ENCODE measurements at regions not wholly inside any gene's neighbourhood (a gene's known extent, or its start where the extent isn't known, plus 50 kb on each side); places are given as distances from the start of the nearest gene placed in this dataset.

DNA sequence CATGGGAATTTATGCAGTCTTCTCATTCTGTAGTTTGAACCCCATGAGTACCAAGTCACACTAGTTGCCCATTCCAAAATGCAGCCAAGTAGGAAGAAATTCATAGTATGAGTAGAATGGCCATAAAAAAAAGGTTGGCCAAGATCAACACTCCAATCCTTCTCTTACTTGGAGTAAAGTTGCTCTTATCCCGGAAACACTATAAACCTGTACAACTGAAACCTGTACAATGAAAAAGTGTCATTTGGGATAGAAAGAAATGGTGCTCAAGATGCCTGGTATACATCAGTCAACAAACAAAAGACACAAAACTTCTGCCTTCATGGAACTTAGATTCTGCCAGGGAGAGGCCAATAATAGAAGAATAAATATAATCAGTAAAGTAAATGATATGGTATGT is 325.0 kb downstream of the NFIB start:
- no peak for DNase-seq

DNA sequence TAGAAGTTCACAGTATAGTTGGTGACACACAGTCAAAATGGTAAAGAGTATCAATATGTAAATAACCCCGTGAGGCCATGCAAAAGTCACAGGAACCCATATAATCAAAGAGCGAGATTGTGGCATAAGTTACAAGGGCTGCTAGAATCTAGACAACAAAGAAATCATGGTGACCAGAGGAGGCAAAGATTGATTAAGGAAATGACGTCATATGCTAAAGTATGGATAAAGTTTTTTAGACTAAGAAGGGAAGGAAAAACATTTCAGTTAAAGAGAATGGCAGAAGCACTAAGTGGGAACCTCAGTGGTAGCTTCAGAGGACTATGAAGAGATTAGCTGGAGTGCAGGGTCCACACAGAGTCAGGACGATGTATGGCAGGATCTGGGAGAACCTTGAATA is 330.3 kb downstream of the NFIB start:
- no peak for DNase-seq

DNA sequence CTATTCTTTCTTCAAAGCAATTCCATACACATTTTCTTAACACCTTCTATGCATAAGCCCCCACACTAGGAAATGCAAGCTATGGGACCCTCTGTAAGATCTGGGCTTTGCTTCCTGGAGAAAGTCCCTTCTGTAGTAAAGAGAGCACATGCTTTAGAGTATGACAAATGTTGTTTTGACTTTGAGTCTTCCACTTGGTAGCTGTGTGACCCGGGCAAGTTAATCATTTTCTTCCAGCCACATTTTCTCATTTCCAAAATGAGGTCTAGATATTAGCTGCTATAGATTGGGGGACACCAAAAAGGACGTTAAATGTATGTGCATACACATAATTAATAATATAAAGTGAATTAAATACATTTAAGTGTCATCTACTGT is 334.0 kb downstream of the NFIB start:
- no peak for DNase-seq

DNA sequence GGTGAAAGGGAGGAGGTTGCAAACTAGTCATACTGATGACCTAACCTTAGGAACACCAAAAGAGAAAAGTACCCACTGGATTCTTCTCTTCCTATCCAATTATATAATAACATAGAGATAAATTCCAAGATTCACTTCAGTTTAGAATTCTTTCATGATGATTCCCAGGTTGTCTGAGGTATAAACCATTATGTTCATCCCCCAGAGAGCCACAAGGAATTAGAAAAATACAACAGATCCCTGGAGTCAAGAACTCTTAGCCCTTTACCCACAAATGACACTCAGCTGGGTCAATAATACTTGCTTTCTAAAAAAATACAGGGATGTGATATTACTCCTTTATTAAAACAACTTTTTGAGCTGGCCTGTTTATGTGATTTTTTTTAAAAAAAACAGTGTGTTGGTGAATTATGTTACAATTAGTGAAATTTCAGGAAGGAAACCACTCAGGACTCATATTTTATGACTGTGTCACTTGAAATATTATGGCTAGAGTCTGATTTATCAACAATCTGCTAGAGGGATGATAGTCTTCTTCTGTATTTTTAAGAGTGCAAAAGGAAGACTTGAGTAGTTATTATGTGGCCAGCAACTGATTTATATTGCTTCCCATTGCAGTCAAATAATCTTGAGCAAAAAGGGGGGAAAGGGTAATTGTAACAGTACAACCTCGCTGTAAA is 338.2 kb downstream of the NFIB start:
- DNase-seq: no peak

DNA sequence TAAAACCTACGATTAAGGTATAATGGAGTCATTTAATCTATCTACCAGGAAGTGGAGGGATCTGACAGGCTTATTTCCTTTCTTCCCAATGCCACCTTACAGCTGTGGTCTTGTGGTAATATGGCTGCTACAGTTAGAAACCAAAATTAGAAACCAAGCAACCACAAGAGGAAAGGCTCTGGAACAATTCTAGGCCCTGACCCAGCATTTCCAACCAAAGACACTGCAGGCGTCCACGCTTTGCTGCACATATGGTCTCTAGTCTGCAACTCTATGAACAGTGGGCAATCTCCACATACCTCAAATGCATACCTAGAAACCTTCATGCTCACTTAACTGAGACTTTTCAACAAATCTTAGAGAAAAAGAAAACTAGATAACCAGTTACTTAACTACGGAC is 339.1 kb downstream of the NFIB start:
- no peak for DNase-seq

DNA sequence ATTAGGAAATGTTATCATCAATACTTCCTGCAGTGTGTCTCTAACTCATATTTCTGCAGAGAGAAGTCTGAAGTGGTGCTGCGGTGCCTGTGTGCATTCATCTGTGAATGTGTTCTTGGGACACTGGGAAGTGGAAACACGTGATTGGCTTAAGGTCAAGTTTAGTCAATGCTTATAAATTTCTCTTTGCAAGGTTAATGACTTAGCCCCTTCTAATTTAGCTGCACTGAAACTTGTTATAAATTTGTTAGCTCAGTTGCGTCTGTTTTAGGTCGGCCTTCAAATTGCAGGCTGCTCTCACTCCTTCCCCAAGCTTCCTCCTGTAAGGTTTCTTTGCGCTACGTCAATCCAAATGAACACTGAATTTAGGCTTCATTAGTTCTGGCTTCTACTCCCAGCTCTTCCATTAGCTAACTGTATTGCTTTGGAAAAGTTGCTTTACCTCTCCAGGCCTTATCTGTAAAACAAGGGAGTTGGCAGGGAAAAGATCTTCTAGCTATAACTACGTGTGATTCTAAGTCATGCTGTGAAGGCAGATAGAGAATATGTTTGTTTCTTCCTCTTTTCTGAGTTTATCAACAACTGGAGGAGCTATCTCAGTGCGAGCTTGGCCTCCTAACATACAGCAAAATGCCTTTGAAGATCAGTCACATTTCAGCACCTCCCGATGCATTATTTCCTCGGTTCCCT is 341.8 kb downstream of the NFIB start:
- DNase-seq: peak; percentile 70

DNA sequence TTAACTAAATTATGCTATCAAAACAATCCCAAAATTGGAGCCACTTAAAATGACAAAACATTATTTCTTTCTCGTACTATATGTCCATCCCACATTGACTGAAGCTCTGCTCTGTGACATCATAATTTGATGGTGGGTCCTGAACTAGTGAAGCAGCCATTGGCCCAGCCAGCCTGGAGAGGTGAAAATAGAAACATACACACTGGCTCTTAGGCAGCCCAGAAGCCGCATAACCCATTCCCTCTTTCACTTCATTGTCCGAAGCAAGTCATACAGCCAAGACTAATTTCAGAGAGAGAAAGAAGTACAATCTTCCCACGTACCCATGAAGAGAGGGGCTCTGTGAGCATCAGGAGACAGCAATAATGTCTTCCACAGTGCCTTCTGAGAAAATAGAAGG is 342.5 kb downstream of the NFIB start:
- no peak for DNase-seq

DNA sequence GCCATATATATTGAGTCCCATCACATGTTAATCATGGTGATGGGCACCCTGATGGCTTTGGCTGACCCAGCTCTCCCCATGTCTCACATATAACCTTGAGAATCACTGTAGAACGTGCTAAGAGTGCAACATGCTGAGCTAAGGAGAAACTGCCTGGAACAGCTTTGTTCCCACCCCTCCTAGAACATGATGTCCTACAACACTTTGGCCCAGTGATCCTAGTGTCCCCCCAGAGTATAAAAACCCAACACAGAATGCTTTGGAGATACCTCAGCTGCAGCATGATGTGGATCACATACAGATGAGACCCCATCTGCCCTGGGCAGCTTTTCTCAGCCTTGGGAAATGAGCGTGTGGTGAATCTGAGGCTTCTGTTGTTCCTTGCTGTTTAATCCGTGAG is 343.5 kb downstream of the NFIB start:
- no peak for DNase-seq

DNA sequence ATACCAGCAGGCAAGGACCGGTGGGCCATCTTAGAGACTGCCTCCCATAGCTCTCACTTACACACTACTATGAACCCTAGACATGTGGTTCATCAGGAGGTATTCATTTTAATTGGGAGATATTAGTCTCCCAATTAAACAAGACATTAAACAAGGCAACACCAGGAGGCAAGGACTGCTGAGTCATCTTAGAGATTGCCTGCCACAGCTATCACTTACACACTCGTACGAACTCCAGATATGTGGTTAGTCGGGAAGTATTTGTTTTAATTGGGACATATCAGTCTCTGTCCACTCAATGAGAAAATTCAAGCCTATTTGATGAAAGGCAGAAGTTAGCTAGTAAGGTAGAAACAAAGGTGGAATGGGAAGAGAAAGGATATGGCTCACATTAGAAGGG is 343.9 kb downstream of the NFIB start:
- peak; percentile 26 for DNase-seq

DNA sequence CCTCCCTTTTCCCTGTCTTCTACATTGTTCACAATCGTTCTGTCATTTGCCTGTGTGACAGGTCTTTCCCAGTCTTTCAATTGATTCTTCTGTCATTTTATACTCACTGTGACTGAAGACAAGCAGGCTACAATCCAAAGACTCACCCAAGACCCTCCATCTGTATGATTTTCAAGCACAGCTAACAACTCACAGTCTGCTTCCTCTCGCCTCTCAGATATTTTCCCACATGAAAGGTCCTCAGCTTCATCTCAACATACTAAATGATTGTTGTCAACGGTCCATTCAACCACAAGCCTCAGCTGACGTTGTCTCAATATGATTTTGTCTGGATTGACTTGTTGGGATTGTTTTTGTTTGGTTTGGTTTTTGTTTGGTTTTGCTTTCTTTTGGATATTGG is 346.5 kb downstream of the NFIB start:
- DNase-seq: peak; percentile 41

DNA sequence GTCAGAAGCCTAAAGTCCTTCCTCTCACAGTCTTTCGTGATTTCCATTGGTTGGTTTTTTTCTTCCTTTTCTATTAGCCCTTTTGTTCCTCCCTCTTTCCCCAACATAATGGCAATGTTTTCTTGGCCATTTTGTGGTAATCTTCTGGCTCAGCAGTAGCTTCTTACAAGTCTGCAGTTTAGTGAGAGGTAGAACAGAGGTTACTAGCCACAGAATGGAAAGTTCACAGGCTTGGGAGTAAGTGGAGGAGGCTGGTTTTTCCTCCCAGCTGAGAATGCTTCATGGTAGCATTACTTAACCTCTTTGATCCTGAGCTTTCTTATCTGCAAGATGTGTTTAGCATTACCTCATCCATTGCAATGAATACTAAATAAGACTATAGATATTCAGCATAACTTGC is 346.9 kb downstream of the NFIB start:
- DNase-seq: no peak

DNA sequence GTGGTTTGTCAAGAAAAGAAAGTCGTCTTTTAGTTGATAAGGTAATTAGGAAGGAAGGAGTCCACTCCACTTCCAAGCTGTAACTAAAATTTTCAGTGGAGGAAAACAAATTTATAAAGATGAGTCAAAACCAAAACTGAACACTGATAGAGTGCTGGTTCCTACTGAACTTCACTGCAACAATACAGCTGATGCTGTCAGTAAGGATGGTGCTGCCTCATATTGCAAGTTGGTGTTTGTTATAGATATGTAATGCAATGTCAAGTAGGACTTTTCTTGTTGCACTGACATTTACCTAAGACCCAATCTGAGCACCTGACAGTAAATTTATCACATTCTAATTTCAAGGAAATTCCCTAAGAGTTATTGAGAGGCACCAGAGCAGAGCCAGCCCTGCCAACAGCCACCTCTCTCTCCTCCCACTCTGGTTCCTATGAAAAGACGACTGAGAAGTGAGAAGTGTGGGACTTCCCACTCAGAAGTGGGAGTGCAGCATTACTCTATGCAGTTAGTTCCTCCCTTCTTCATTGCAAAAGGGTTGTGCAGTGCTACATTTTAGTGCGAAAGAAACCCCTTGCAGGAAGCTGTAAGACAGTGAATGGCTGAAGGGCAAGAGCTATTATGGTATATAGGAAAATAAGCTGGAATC is 350.8 kb downstream of the NFIB start:
- no peak for DNase-seq

DNA sequence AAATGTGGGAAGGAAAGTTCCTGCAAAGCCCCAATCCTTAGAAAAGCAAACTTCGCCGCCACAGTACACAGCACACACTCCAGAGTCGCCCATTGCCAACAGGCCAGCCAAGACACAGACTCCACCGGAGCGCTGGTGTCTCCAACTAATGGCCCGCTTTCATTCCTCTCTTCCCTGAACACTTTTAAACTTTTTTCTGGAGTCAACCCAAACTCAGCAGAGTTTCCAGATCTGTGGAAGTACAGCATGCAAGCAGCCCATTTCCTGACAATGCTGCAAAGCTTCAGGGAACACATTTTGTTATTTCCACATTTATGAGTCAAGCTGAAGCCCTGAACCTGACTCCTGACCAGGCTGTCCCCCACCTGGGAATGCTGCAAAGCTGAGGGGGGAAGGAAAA is 351.9 kb downstream of the NFIB start:
- no peak for DNase-seq

DNA sequence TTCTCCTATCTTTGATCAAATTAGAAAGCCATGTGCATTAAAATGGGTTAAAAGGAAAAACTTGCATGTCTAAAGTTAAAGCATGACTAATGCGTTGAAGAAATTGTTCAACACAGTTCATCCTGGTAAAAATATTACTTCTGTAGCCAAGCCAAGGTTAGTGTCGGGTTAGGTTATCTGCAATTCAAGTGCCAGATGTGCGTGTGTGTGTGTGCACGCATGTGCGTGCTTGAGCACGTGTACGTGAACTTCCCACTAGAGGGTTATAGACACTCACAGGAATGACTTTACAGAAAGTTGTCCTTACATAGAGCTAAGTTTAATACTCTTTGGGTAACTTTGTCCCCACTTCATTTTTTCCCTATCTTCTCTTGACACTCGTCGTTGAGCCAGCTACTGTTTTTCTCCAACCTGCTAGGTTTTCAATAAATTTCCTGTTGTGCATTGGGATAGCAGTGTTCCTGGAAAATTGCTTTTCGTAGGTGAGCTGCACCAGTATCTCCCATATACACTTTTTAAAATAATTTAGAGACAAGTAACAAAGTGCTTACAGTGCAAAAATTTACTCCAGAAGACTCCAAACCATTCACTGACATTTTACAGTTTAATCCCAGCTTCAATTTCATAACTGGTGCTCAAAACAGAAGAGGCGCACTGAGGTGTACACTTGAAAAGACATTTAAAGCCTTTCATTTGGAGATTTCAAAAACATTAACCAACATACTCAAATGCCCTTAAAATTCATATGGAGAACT is 353.8 kb downstream of the NFIB start:
- no peak for DNase-seq

DNA sequence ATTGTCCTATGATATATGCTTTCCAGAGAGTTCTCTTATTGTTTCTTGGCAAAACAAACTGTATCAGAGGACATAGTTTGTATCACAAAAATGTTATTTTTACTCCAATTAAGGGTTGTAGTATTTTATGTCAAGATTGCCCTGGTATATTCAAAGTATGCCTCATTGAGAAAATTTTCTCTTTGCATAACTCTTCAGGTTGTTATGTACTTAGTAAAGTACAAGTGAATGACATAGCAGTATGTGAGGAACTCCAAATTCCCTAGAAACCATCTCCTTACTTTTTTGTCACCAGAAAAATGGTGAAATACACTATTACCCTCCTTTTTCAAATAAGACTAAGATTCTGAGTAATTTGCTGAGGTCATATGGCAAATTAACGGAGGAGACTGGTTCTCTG is 355.3 kb downstream of the NFIB start:
- DNase-seq: no peak

DNA sequence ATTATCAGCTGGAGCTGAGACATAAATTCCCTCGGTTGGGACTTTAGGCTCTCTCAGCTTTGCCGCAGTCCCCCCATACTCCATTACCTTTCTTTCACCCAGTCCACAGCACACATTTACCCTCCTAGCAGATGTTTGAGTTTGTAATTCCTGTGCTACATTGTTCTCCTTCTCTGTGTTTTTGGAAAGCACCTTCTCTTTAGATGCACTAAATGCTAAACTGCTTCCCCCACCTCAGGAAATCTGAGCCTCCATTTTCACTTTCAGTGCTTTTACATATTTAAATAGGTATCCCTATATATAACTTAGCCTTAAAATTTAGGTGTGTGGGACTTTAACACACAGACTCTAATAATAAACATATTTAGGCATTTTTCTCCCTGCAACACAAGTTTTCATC is 356.9 kb downstream of the NFIB start:
- no peak for DNase-seq

DNA sequence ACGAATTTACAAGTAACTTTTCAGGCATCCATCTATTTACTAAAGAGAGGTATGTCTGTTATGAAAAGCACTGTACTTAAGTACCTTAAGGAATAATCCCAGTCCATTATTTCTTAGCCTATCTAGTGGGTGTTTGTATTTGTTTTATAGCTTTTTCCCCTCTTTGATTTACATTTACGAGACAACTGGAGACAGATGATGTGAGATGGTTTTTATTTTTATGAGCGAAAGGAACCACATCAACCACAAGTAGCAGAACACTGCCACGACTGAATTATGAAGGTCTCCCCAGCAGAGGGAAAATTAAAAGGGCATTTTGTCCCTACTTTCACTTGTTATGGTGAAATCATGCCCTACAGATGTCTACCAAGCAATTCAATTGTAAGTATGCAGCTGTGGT is 357.8 kb downstream of the NFIB start:
- no peak for DNase-seq

DNA sequence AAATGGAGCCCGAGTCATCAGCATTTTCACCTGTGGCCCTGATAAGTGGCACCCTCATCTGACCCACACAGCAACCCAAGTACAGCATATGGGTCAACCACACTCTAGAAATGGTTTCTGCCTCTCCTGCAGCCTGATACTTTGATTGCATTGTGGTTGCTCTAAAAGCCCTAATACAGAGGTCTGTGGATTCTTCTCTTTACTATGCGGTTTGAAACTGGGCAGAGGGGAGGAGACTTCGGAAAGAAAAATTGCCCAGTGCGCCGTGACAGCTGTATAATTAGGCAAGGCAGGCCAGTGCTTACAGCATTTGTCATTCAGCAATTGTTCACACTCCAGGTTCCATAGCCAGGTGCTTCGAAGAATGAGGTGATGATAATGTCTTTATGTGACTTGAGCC is 361.0 kb downstream of the NFIB start:
- peak; percentile 57 for DNase-seq

DNA sequence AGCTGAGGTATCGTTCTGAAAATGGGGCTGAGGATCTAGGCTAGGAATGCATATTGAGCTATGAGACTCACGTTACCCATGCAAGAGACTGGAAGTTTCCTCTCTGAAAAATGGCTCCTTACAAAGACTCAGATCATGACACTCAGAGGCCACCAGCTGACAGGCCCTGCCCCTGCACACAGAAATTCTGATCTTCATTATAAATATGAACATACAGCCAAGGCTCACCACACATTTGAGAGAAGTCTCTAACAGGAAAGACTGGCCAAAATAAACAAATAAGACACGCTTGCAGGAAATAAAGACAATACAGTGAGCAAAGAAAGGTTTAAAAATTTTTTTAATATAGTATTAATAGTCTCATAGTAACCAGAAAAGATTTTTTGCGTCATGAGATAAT is 365.9 kb downstream of the NFIB start:
- no peak for DNase-seq

DNA sequence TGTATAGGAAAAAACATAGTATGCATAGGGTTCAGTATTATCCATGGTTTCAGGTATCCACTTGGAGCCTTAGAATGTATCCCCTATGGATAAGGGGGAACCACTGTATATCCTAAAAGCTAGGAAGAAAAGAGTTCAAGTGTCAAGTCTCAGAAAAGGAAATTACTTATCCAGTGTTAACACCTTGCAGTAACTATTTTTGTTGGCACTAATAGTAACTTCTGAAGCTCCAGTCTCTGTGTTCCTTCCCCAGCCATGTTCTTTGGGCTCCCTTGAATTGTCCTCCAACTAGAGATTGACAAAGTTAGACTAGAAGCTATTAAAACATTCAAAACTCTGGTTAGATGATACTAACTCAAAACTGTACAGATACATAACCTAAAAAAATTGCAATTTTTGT is 370.8 kb downstream of the NFIB start:
- no peak for DNase-seq

DNA sequence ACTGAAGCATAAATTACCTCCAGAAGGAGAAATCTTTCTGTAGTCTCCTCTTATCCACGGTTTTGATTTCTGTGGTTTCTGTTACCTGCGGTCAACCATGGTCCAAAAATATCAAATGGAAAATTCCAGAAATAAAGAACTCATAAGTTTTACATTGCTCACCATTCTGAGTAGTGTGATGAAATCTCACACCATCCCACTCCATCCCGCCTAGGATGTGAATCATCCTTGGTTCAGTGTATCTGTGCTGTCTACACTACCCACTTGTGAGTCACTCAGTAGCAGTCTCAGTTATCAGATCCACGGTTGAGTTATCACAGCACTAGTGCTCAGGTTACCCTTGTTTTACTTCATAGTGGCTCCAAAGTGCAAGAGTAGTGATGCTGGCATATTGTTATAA is 371.2 kb downstream of the NFIB start:
- DNase-seq: no peak

DNA sequence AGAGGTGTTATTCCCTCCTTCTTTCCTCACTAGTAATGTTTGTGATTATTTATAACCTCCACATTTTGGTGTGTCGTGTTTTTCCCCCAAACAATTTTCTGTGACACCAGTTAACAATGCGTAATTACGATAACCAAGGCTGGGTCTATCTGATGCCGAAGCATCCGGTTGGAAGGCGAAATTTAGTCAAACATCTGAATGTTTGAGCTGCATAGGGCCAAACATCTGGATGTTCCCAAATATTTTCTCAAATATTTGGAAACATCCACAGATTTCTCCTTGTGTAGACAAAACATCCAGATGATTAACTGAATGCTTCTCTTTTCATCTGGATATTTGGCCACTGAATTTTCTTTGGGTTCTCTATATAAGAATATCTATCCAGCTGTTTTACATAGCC is 371.7 kb downstream of the NFIB start:
- no peak for DNase-seq

DNA sequence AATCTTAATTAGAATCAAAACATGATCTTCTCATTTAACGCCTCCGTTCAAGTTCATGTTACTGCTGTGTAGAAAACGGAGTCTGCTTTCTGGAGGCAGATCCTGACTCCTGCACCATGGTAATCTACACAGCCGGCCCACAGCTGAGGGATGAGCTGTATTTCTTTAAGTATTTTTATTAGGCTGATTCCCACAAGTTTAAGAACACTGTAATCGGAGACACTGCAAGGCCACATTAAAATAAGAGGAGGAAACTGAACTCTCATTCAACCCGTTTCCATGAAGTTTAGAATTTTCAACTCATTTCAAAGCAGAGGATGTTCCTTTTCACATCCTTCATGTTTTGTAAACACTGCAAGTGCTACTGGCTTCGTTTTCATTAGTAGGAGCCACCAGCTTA is 372.2 kb downstream of the NFIB start:
- DNase-seq: no peak
